ENCODE measurements at regions not wholly inside any gene's neighbourhood (a gene's known extent, or its start where the extent isn't known, plus 50 kb on each side); places are given as distances from the start of the nearest gene placed in this dataset.

DNA sequence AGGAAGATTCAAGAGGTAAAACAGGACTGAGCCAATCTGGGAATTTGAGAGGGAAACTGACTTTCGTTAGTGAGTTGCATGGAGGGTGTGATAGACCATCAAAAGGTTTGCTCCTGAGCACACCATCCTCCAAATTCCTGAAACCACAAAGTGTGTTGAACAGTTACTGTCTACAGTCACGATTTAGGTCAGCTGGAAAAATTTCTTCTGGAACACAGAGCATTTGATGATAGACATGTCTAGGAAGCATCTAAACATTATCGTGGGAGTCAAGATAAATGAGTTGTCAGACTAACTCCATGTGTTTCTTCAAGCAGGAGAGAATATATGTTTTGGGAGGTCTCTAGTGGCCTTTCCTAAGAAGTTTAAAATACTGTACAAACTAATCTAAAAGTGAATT, 449.4 kb upstream of the SLC14A2 start:
- no peak for TF ChIP-seq CTCF (IDR thresholded peaks at IDR 0.05; ENCODE audit: extremely low read depth in 1 of 2, insufficient read depth in 1 of 2, low read depth in 1 of 2, low read length in 2 of 2)
- no peak for TF ChIP-seq POLR2A (IDR thresholded peaks at IDR 0.05; ENCODE audit: low read depth, low read length)

Measured in endothelial cell of umbilical vein (primary cell).